ENCODE measurements at regions not wholly inside any gene's neighbourhood (a gene's known extent, or its start where the extent isn't known, plus 50 kb on each side); places are given as distances from the start of the nearest gene placed in this dataset.
A peak's percentile ranks its signal among the peaks of the same experiment; 100 is the strongest.
"Not testable (repeated sequence)": the region's sequence is repeated elsewhere in the genome, so short reads cannot be mapped to it uniquely, and the experiment has no call there.

- H3K9ac ChIP-seq (ENCODE audit: low read length), result no peak overlapping the region
- H2AFZ ChIP-seq (ENCODE audit: low read length), result no peak overlapping the region
- H3K27me3 ChIP-seq (ENCODE audit: low read length), result no peaks in the 10 kb centered on the region
- H3K9me2 ChIP-seq (replicated peaks; ENCODE audit: insufficient read depth, low read length), result no peaks in the 10 kb centered on the region
- no peak overlapping the region for H3K4me3 ChIP-seq (ENCODE audit: low read length)
- H3K36me3 ChIP-seq (ENCODE audit: insufficient read depth, low read length), result no peaks in the 10 kb centered on the region
- H3K79me2 ChIP-seq (ENCODE audit: low read length), result no peaks in the 10 kb centered on the region
- no peak for DNase-seq
- H4K20me1 ChIP-seq (ENCODE audit: insufficient read depth, low read depth, low read length), result no peaks in the 10 kb centered on the region
- H3K9me3 ChIP-seq (ENCODE audit: low read length), result no peaks in the 10 kb centered on the region
- no peaks in the 10 kb centered on the region for H3K4me1 ChIP-seq (ENCODE audit: low read length)
- no peak overlapping the region for H3K4me2 ChIP-seq (ENCODE audit: low read depth, low read length, poor library complexity, severe bottlenecking)
- H3K27ac ChIP-seq (ENCODE audit: low read length), result no peak overlapping the region
These were observed 311.9 kb upstream of the SFSWAP start for GRCh38 chr12:131399000-131399399.

GRCh38 chr12:131400668-131401294 lies 310.1 kb upstream of the SFSWAP start:
- peak; percentile 37 for DNase-seq
- H2AFZ ChIP-seq (ENCODE audit: low read length), result not testable (repeated sequence)

GRCh38 chr12:131401907-131402633 lies 308.8 kb upstream of the SFSWAP start:
- H2AFZ ChIP-seq (ENCODE audit: low read length); H3K36me3 ChIP-seq (ENCODE audit: insufficient read depth, low read length); H3K27me3 ChIP-seq (ENCODE audit: low read length); H3K9me3 ChIP-seq (ENCODE audit: low read length); H3K79me2 ChIP-seq (ENCODE audit: low read length); H3K9ac ChIP-seq (ENCODE audit: low read length); H3K4me3 ChIP-seq (ENCODE audit: low read length); H4K20me1 ChIP-seq (ENCODE audit: insufficient read depth, low read depth, low read length); H3K9me2 ChIP-seq (replicated peaks; ENCODE audit: insufficient read depth, low read length); H3K4me1 ChIP-seq (ENCODE audit: low read length); H3K27ac ChIP-seq (ENCODE audit: low read length); H3K4me2 ChIP-seq (ENCODE audit: low read depth, low read length, poor library complexity, severe bottlenecking); DNase-seq: not testable (repeated sequence)

More at GRCh38 chr12:131400668-131401294, 310.1 kb upstream of the SFSWAP start:
- not testable (repeated sequence) for H3K27me3 ChIP-seq (ENCODE audit: low read length); H3K4me1 ChIP-seq (ENCODE audit: low read length); H4K20me1 ChIP-seq (ENCODE audit: insufficient read depth, low read depth, low read length); H3K4me2 ChIP-seq (ENCODE audit: low read depth, low read length, poor library complexity, severe bottlenecking); H3K4me3 ChIP-seq (ENCODE audit: low read length); H3K9ac ChIP-seq (ENCODE audit: low read length); H3K36me3 ChIP-seq (ENCODE audit: insufficient read depth, low read length); H3K9me3 ChIP-seq (ENCODE audit: low read length); H3K79me2 ChIP-seq (ENCODE audit: low read length); H3K9me2 ChIP-seq (replicated peaks; ENCODE audit: insufficient read depth, low read length); H3K27ac ChIP-seq (ENCODE audit: low read length)

- Histone ChIP-seq H3K36me3 (ENCODE audit: insufficient read depth, low read length) (no peaks in the 10 kb centered on the region), H3K4me3 (ENCODE audit: low read length) (no peak overlapping the region), H3K79me2 (ENCODE audit: low read length) (no peaks in the 10 kb centered on the region), H3K4me2 (ENCODE audit: low read depth, low read length, poor library complexity, severe bottlenecking) (no peak overlapping the region), H2AFZ (ENCODE audit: low read length) (no peak overlapping the region), H3K4me1 (ENCODE audit: low read length) (no peaks in the 10 kb centered on the region), H3K27ac (ENCODE audit: low read length) (no peak overlapping the region), H4K20me1 (ENCODE audit: insufficient read depth, low read depth, low read length) (no peaks in the 10 kb centered on the region), H3K9me3 (ENCODE audit: low read length) (no peaks in the 10 kb centered on the region), H3K27me3 (ENCODE audit: low read length) (no peaks in the 10 kb centered on the region), H3K9ac (ENCODE audit: low read length) (no peak overlapping the region), H3K9me2 (replicated peaks; ENCODE audit: insufficient read depth, low read length) (no peaks in the 10 kb centered on the region)
- peak; percentile 20 for DNase-seq
These were observed 308.0 kb upstream of the SFSWAP start for GRCh38 chr12:131402781-131403396.

GRCh38 chr12:131403676-131404075 lies 307.2 kb upstream of the SFSWAP start:
- Histone ChIP-seq H2AFZ (ENCODE audit: low read length) (no peak overlapping the region), H3K4me2 (ENCODE audit: low read depth, low read length, poor library complexity, severe bottlenecking) (no peak overlapping the region), H3K4me1 (ENCODE audit: low read length) (no peaks in the 10 kb centered on the region), H4K20me1 (ENCODE audit: insufficient read depth, low read depth, low read length) (no peaks in the 10 kb centered on the region), H3K27ac (ENCODE audit: low read length) (no peak overlapping the region), H3K9ac (ENCODE audit: low read length) (no peak overlapping the region), H3K79me2 (ENCODE audit: low read length) (no peaks in the 10 kb centered on the region), H3K9me3 (ENCODE audit: low read length) (no peaks in the 10 kb centered on the region), H3K36me3 (ENCODE audit: insufficient read depth, low read length) (no peaks in the 10 kb centered on the region), H3K27me3 (ENCODE audit: low read length) (no peaks in the 10 kb centered on the region), H3K9me2 (replicated peaks; ENCODE audit: insufficient read depth, low read length) (no peaks in the 10 kb centered on the region), H3K4me3 (ENCODE audit: low read length) (no peak overlapping the region)
- DNase-seq, result no peak

- Histone ChIP-seq H2AFZ (ENCODE audit: low read length) (no peak overlapping the region), H3K9ac (ENCODE audit: low read length) (no peak overlapping the region), H3K9me2 (replicated peaks; ENCODE audit: insufficient read depth, low read length) (no peaks in the 10 kb centered on the region), H3K4me2 (ENCODE audit: low read depth, low read length, poor library complexity, severe bottlenecking) (no peak overlapping the region), H3K79me2 (ENCODE audit: low read length) (no peaks in the 10 kb centered on the region), H3K9me3 (ENCODE audit: low read length) (no peaks in the 10 kb centered on the region), H3K4me1 (ENCODE audit: low read length) (no peaks in the 10 kb centered on the region), H3K27me3 (ENCODE audit: low read length) (no peaks in the 10 kb centered on the region), H3K4me3 (ENCODE audit: low read length) (no peak overlapping the region), H4K20me1 (ENCODE audit: insufficient read depth, low read depth, low read length) (no peaks in the 10 kb centered on the region), H3K36me3 (ENCODE audit: insufficient read depth, low read length) (no peaks in the 10 kb centered on the region), H3K27ac (ENCODE audit: low read length) (no peak overlapping the region)
- DNase-seq, result no peak
These were observed 306.2 kb upstream of the SFSWAP start for GRCh38 chr12:131404705-131405104.

- Histone ChIP-seq H3K4me1 (ENCODE audit: low read length) (no peaks in the 10 kb centered on the region), H3K4me2 (ENCODE audit: low read depth, low read length, poor library complexity, severe bottlenecking) (no peak overlapping the region), H3K4me3 (ENCODE audit: low read length) (no peak overlapping the region), H3K9me3 (ENCODE audit: low read length) (no peaks in the 10 kb centered on the region), H3K9me2 (replicated peaks; ENCODE audit: insufficient read depth, low read length) (no peaks in the 10 kb centered on the region), H2AFZ (ENCODE audit: low read length) (no peak overlapping the region), H4K20me1 (ENCODE audit: insufficient read depth, low read depth, low read length) (no peaks in the 10 kb centered on the region), H3K9ac (ENCODE audit: low read length) (no peak overlapping the region), H3K36me3 (ENCODE audit: insufficient read depth, low read length) (no peaks in the 10 kb centered on the region), H3K27ac (ENCODE audit: low read length) (no peak overlapping the region), H3K79me2 (ENCODE audit: low read length) (no peaks in the 10 kb centered on the region), H3K27me3 (ENCODE audit: low read length) (no peaks in the 10 kb centered on the region)
- no peak for DNase-seq
These were observed 303.5 kb upstream of the SFSWAP start for GRCh38 chr12:131407221-131408035.

GRCh38 chr12:131408036-131408365 lies 302.9 kb upstream of the SFSWAP start:
- H3K27ac ChIP-seq (ENCODE audit: low read length), result no peak overlapping the region

More at GRCh38 chr12:131408036-131408365, 302.9 kb upstream of the SFSWAP start:
- Histone ChIP-seq H3K36me3 (ENCODE audit: insufficient read depth, low read length) (no peaks in the 10 kb centered on the region), H3K9me2 (replicated peaks; ENCODE audit: insufficient read depth, low read length) (no peaks in the 10 kb centered on the region), H3K27me3 (ENCODE audit: low read length) (no peaks in the 10 kb centered on the region), H2AFZ (ENCODE audit: low read length) (no peak overlapping the region), H3K9me3 (ENCODE audit: low read length) (no peaks in the 10 kb centered on the region), H3K4me2 (ENCODE audit: low read depth, low read length, poor library complexity, severe bottlenecking) (no peak overlapping the region), H3K4me1 (ENCODE audit: low read length) (no peaks in the 10 kb centered on the region), H4K20me1 (ENCODE audit: insufficient read depth, low read depth, low read length) (no peaks in the 10 kb centered on the region), H3K4me3 (ENCODE audit: low read length) (no peak overlapping the region), H3K79me2 (ENCODE audit: low read length) (no peaks in the 10 kb centered on the region), H3K9ac (ENCODE audit: low read length) (no peak overlapping the region)
- DNase-seq, result no peak

Measured in Karpas-422 (cell line).